NCI-H1436 (cell line): ENCODE measurements at regions not wholly inside any gene's neighbourhood (a gene's known extent, or its start where the extent isn't known, plus 50 kb on each side); places are given as distances from the start of the nearest gene placed in this dataset.

Source experiments
- DNase-seq: peaks from one replicate; lab custom pipeline; 2025; lab: John Stamatoyannopoulos, UW

- DNase-seq, result no peak
These were observed 139.3 kb upstream of the COL5A1 start for GRCh38 chr9:134502266-134502791.

GRCh38 chr9:134502809-134503211, 138.8 kb upstream of the COL5A1 start:
- no peak for DNase-seq

GRCh38 chr9:134503301-134504105, 138.1 kb upstream of the COL5A1 start:
- no peak for DNase-seq

DNA sequence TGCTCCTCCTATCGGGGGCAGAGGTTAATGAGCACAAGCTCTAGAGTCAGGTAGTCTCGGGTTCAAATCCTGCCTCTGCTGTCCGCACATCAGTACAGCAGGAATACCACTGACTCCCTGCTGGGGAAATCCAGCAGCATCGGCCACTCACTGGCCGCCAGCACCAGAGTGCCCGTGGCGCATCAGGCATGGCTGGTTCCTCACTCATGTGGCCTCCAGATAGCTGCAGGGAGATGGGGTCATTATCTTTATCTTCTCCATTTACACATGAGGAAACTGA, 137.6 kb upstream of the COL5A1 start:
- no peak for DNase-seq

DNA sequence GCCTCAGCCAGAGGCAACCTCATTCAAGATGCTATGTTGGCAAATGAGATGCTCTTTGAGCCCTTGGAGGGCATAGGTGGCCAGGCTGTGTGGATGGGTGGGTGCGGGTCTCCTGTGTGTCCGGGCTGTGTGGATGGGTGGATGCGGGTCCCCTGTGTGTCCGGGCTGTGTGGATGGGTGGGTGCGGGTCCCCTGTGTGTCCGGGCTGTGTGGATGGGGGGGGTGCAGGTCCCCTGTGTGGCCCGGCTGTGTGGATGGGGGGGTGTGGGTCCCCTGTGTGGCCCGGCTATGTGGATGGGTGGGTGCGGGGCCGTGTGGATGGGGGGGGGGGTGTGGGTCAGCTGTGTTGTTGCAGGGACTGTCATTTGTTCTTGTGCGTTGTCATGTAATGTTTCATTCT, 136.6 kb upstream of the COL5A1 start:
- no peak for DNase-seq

DNA sequence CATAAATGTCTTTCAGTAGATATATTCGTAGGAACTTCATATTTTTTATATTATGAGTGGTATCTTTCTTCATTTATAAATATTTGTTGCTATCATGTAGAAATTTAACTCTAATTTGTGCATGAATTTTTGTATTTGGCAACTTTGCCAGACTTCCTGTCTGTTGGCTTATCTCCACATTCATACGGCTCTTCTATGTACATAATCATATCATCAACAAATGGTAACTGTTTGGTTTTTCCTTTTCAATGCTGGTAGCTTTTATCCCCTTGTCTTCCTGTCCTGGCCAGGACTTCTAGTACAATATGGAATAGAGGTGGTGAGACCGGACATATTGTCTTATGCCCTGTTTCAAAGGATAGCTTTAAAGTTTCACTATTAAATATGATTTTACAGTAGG, 132.3 kb upstream of the COL5A1 start:
- no peak for DNase-seq

DNA sequence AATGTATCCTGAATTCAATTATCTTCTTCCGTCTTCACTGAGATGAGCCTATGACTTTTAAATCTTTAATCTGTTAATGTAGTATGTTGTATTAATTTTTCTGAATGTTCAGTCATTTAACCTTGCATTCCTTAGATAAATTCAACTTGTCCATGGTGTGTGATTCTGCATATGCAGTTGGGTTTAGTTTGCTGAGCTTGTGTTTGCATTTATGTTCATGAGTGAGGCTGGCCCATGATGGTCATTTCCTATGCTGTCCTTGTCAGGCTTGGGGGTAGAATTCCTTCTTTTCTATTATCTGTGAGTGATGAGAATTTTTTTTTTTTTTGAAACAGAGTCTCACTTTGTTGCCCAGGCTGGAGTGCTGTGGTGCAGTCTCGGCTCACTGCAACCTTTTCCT, 131.8 kb upstream of the COL5A1 start:
- no peak for DNase-seq

DNA sequence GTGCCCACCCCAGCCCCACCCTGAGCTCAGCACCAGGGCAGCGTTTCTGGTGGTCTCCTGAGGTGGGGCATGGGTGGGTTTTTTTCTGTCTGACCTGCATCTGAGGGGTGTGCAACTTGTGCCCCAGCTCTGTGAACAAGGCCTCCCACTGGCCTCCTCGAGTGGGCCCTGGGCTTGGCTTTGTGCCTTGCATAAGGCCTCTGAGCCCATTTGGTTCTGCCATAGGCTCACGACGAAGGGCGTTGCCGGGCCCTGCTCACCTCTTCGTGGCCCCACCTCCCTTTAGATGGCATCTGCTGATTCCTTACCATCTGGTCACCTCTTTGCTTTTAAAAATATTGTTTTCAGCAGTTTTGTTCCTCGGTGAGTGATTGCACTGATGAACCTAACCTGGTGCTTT, 127.1 kb upstream of the COL5A1 start:
- DNase-seq, result no peak

- no peak for DNase-seq
These were observed 126.4 kb upstream of the COL5A1 start for GRCh38 chr9:134515026-134515821.

DNA sequence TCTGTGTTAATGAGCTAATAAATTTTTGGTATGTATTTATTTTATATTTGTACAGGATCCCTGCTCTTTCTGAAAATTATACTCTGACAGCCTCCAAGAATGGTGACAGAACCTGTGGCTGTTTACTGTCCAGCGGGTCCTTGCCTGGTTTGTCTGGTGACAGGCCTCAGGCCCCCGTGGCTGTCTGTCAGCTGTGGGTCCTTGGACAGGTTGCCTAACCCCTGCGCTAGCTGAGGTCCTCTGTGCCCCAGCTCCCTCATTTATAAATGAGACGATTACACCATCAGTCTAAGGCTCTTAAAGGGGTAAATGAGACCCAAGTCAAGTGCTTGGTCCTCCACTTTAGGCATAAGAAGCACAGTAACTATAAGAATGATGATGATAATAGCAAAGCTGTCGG, 125.1 kb upstream of the COL5A1 start:
- no peak for DNase-seq

- no peak for DNase-seq
These were observed 124.4 kb upstream of the COL5A1 start for GRCh38 chr9:134517069-134517680.

DNA sequence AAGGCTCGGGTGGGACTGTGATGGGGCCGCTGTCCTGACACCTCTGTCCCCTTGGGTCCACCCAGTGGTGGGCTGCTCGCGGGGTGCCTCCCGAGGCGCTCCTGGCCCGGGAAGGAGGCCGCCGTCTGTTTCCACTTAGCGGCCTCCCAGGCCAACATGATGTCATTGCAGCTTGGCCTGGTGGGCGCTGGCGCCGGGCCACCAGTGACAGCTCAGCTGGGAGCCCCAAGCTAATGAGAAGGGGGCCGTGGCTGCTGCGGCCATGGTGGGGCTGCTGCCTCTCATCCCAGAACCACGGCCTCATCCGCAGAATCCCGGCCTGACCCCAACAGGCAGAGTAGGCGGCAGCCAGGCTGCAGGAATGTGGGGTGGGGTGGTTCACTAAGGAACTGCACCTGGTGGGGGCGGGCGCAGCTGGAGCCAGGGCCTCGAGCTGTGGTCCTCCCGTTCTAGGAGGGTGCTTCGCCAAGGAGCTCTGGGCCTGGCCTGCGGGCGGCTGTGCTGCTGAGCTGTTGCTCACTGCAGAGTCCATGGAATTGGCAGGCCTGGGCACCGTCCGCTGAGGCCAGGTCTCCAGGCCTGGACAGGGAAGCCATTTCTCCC, 123.5 kb upstream of the COL5A1 start:
- no peak for DNase-seq

DNA sequence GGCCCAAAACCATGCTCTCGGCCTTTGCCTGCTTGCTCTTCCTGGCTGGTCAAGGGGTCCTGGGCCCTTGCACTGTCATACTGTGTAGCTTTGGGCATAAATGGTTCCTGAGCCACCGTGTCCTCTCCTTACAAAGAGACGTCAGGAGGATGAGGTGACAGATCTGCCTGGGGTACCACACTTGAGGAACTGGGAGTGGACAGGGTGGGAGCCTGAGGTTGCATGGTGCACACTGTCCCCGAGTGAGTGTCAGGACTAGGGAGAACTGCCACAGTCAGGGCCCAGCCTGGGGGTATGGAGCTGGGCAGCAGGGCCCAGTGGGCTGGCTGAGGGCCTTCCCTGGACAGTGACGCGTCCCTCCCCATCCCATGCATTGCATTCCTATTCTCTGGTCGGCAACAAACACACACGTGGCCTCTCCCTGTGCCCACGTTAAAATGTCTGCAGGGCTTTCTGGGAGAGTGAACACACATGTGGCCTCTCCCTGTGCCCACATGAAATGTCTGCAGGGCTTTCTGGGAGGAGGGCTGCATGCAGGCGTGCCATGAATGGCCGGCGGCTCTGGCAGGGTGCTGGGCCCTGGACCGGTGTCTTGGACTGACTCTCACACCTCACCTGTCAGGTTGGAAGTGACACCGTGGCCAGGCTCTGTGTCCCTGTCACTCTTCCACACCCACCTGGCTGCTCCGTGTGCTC, 122.1 kb upstream of the COL5A1 start:
- DNase-seq, result no peak

- DNase-seq, result no peak
These were observed 119.6 kb upstream of the COL5A1 start for GRCh38 chr9:134521817-134522501.

- no peak for DNase-seq
These were observed 119.1 kb upstream of the COL5A1 start for GRCh38 chr9:134522502-134522848.

GRCh38 chr9:134522976-134523375, 118.6 kb upstream of the COL5A1 start:
- no peak for DNase-seq

DNA sequence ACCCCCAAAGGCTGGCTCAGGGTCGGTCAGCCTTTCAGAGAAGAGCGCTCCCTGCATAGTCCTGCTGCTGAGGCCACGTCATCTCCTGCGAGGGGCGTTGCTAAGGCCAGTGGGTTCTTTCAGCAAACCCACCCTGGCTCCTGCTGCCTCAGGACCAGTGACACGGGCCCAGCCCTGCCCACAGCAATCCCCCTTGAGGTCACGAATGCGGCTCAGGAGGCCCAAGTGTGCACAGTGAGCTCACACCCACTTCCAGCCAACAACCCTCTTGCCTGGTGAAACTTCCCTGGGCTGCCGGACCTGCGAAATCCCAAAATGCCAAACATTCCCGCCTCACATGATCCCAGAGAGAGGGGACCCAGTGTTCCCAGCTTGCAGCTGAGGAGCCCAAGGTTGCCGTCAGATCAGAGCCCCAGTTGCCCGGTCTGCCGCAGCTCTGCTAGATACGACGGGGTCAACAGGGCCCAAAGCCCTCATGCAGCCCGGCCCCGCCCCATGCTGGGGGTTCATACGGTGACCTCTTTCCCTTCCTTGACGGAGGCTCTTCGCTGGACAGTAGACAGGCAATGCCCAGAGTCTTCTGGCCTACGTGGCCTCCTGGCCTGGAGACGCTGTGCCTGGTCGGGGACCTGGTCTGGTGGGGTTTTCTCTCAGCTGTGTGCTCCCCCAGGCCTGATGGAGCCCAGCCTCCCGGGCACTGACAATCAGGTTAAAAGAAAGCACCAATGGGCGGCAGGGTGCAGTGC, 116.4 kb upstream of the COL5A1 start:
- DNase-seq, result no peak

DNA sequence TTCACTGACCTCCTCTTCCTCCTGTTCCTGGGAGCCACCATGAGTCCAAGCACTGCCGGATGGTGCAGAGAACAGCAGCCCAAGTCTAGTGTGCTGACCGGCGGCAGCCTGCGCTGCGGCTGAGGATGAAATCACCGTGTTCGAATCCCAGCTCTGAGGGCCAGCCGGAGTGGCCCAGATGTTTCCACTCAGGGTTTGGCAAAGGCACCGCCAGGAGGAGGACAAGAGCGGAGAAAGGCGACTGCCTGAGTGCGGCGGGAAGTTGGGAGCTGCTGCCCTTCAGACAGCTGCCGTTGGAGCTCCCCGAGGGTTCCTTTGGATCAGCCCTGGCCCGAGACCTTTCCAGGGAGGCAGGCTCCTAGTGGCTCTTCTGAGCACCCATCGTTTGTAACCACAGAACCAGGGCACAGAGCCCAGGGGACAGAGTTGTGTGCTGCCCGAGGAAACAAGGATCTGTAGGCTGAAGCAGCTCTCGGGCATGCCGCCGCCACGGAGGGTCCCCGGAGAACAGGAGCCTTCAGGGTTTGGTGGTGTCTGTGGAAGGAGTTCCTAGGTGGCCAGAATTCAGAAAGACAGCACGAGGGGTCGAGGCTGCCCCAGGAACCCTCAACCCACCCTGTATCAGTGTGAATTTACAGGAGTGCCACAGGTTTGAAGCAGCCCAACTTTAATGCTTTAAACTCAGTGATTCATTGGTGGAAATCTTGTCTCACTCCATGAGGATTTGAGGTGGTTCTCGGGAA, 115.6 kb upstream of the COL5A1 start:
- DNase-seq, result no peak

DNA sequence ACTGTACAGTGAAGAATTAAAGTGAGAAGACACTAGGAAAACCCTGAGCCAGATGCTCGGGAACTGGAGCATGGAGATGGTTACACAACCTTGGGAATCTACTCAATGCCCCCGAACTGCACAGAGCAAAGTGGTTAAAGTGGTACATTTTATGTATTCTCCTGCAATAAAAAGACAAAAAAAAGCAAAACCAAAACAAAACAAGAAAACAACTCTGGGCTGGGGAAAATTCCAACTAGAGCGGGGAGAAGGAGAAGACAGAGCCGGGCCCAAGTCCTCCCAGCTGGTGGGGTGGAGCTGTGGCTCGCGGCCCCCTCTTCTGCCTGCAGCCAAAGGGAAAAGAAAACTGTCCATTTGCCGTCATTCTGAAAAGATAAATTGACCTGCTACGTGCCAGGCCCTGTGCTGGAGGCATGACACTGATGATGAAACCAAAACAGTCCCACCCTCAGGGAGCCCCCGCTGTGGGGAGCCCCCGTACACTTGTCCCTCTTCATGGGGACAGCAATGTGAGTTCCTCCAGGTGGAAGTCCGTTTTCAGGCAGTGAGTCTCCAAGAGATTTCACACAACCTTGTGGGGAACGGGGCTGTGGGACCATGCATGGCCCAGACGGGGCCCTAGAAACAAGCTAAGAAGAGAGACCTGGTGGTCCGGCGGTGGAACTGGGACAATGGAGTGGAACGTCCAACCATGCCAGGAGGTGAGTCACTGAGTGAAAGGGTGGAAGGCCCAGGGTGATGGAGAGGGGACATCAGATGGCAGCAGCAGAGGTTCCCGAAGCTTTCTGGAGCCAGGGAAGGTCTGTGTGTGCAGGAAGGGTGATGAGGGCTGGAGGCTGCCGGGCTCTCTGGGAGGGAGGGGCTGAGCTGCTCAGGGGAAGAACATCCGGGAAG, 114.8 kb upstream of the COL5A1 start:
- DNase-seq, result no peak
